Endothelial cell (in vitro differentiated cells): ENCODE measurements at regions not wholly inside any gene's neighbourhood (a gene's known extent, or its start where the extent isn't known, plus 50 kb on each side); places are given as distances from the start of the nearest gene placed in this dataset.

ENCODE experiments used
- DNase-seq: peaks from one replicate; pipeline ENCODE4 v3.0.0; 2021; ENCODE audit warnings: low spot score
- H3K27ac Mint-ChIP-seq: one replicate; pipeline ENCODE4 v1.8.0; 2021; ENCODE audit warnings: mixed read lengths, inconsistent platforms; ENCODE audit not compliant: unreplicated experiment
- H3K27me3 Mint-ChIP-seq: one replicate; pipeline ENCODE4 v1.8.0; 2021; ENCODE audit warnings: mild to moderate bottlenecking, moderate library complexity, mixed read lengths, inconsistent platforms; ENCODE audit not compliant: unreplicated experiment
- H3K36me3 Mint-ChIP-seq: one replicate; pipeline ENCODE4 v1.8.0; 2021; ENCODE audit warnings: mild to moderate bottlenecking, low read depth, mixed read lengths, inconsistent platforms; ENCODE audit not compliant: unreplicated experiment
- H3K4me1 Mint-ChIP-seq: one replicate; pipeline ENCODE4 v1.8.0; 2021; ENCODE audit warnings: mild to moderate bottlenecking, mixed read lengths, inconsistent platforms; ENCODE audit not compliant: unreplicated experiment
- H3K4me3 Mint-ChIP-seq: one replicate; pipeline ENCODE4 v1.8.0; 2021; ENCODE audit warnings: mild to moderate bottlenecking, mixed read lengths, inconsistent platforms; ENCODE audit not compliant: unreplicated experiment
- H3K9me3 Mint-ChIP-seq: one replicate; pipeline ENCODE4 v1.8.0; 2021; ENCODE audit warnings: mixed read lengths, inconsistent platforms; ENCODE audit not compliant: unreplicated experiment
- TF ChIP-seq, protein P1 (sequence below): fragments of 200-600 bp; sonication (generic); IDR thresholded peaks from one replicate; pipeline ENCODE4 v1.5.0; 2021; ENCODE audit warnings: antibody characterized with exemption; ENCODE audit not compliant: unreplicated experiment

DNA sequence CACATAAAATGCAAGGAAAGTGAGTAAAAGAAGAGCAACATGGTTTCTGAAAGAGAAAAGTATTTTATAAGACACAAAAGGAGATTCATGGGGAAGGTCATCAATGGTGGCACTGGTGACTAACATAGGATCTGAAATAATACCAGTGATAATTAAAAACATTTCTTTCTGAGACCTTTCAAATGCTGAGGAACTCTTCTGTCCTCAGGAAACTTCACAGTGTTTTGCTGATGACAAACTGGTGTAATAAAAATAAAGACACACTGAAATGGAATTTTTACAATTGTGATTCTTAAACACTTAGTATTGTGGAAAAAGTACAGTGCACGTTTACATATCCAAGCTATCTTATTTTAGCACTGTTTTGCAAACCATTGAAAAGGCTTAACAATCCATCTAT, 80.4 kb upstream of the ZBTB20 start:
- TF ChIP-seq, protein P1, sequence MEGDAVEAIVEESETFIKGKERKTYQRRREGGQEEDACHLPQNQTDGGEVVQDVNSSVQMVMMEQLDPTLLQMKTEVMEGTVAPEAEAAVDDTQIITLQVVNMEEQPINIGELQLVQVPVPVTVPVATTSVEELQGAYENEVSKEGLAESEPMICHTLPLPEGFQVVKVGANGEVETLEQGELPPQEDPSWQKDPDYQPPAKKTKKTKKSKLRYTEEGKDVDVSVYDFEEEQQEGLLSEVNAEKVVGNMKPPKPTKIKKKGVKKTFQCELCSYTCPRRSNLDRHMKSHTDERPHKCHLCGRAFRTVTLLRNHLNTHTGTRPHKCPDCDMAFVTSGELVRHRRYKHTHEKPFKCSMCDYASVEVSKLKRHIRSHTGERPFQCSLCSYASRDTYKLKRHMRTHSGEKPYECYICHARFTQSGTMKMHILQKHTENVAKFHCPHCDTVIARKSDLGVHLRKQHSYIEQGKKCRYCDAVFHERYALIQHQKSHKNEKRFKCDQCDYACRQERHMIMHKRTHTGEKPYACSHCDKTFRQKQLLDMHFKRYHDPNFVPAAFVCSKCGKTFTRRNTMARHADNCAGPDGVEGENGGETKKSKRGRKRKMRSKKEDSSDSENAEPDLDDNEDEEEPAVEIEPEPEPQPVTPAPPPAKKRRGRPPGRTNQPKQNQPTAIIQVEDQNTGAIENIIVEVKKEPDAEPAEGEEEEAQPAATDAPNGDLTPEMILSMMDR, result no peak
- no peaks in the 10 kb centered on the region for H3K36me3 Mint-ChIP-seq
- DNase-seq, result no peak
- H3K4me1 Mint-ChIP-seq, result no peaks in the 10 kb centered on the region
- H3K27ac Mint-ChIP-seq, result no peak overlapping the region
- H3K27me3 Mint-ChIP-seq, result no peaks in the 10 kb centered on the region
- H3K4me3 Mint-ChIP-seq, result no peak overlapping the region
- H3K9me3 Mint-ChIP-seq, result no peaks in the 10 kb centered on the region

DNA sequence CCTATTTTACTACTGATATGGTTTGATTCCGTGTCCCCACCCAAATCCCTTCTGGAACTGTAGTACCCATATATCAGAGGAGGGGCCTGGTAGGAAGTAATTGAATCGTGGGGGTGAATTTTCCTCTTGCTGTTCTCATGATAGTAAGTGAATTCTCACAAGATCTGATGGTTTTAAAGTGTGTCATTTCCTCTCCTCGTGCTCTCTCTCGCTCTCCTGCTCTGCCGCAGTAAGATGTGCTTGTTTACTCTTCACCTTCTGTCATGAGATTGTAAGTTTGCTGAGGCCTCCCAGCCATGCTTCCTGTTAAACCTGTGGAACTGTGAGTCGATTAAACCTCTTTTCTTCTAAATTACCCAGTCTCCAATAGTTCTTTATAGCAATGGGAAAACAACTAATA, 81.2 kb upstream of the ZBTB20 start:
- no peak for DNase-seq
- H3K9me3 Mint-ChIP-seq, result no peaks in the 10 kb centered on the region
- no peak overlapping the region for H3K27ac Mint-ChIP-seq
- no peaks in the 10 kb centered on the region for H3K36me3 Mint-ChIP-seq
- TF ChIP-seq, protein P1, result no peak
- no peaks in the 10 kb centered on the region for H3K4me1 Mint-ChIP-seq
- no peak overlapping the region for H3K4me3 Mint-ChIP-seq
- H3K27me3 Mint-ChIP-seq, result no peaks in the 10 kb centered on the region

DNA sequence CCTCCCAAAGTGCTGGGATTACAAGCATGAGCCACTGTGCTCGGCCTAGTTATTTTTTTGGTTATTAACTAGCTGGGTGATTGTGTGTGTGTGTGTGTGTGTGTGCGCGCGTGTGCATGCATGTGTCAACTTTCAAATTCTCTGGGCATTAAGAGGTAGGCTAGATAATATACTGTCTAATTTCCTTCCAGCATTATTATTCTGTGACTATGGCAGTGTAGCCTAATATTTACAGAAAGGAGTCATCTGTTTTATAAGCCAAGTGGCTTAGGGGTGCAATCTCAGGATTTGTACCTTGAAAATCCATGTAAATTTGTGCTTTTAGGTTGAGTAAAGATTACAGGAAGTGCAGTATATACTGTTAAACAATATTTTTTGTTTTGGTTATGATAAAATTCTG, 85.1 kb upstream of the ZBTB20 start:
- H3K36me3 Mint-ChIP-seq, result no peaks in the 10 kb centered on the region
- no peaks in the 10 kb centered on the region for H3K27me3 Mint-ChIP-seq
- H3K4me1 Mint-ChIP-seq, result no peaks in the 10 kb centered on the region
- TF ChIP-seq, protein P1, result no peak
- no peak overlapping the region for H3K4me3 Mint-ChIP-seq
- H3K9me3 Mint-ChIP-seq, result no peaks in the 10 kb centered on the region
- no peak for DNase-seq
- no peak overlapping the region for H3K27ac Mint-ChIP-seq

DNA sequence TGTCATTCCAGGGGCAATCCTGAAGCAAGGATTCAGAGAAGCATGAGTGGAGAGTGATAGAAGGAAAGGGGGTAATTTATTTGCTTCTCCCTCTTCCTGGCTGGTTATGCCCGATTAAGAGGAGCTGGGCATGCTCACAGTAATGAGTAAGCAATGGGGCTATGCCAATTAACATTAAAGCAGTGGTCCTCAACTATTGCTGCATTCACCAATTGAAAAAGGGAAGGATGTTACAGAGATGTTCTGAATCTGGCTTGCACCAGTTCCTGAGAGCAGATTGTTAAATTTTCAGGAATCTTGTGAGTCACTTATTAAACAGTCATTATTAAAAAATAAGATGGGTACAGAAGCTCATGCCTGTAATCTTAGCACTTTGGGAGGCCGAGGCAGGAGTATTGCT, 85.9 kb upstream of the ZBTB20 start:
- Mint-ChIP-seq H3K4me1 (no peaks in the 10 kb centered on the region), H3K9me3 (no peaks in the 10 kb centered on the region), H3K36me3 (no peaks in the 10 kb centered on the region), H3K27ac (no peak overlapping the region), H3K4me3 (no peak overlapping the region), H3K27me3 (no peaks in the 10 kb centered on the region)
- no peak for DNase-seq
- TF ChIP-seq, protein P1, result no peak

DNA sequence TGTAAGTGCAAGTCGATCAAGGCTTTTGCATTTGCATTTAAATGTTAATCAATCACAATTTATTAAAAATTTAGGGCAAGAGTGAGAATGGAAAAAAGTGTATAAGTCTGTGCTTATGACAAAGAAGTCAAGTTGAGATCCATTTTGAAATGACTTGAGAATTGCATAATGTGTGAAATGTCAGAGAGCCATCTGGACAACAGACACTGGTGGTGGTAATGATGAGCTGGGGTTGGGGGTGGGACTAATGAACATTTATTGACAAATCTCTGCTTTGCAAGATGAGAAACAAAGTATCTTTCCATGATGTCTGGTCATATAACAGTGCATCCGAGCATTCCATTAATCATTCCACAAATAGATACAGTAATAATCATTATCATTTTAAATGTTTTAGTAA, 89.4 kb upstream of the ZBTB20 start:
- H3K9me3 Mint-ChIP-seq, result no peaks in the 10 kb centered on the region
- DNase-seq, result no peak
- H3K4me1 Mint-ChIP-seq, result no peaks in the 10 kb centered on the region
- H3K27me3 Mint-ChIP-seq, result no peaks in the 10 kb centered on the region
- no peak overlapping the region for H3K27ac Mint-ChIP-seq
- H3K4me3 Mint-ChIP-seq, result no peak overlapping the region
- no peaks in the 10 kb centered on the region for H3K36me3 Mint-ChIP-seq
- TF ChIP-seq, protein P1, result no peak
